ENCODE measurements at regions not wholly inside any gene's neighbourhood (a gene's known extent, or its start where the extent isn't known, plus 50 kb on each side); places are given as distances from the start of the nearest gene placed in this dataset.
A peak's percentile ranks its signal among the peaks of the same experiment; 100 is the strongest.

DNA sequence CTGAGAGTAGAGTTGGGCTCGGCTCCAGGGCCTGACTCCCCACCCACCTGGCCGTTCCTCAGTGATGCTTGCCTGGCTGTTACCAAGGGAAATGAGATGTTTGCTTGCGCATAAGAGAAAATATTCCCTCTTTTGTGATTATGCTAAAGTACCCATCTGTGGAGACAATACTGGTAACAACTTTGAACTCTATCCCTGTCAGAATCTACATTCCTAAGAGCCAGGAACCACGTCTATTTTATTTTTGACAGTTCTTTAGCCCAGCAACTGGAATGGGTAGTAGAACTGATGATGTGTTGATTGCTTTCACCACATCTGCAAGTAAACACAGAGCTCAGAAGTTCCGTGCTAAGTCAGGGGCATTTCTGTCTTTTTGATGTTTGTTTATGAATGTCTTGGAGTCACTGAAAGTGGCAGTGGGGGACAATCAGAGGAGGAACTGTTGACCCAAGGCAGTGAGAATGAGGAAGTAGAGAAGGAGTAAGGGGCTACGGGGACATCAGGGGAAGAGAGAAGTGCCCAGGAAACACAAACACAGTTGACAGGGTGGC lies 348.3 kb upstream of the SOX11 start:
- no peak for TF ChIP-seq CTCF (IDR thresholded peaks at IDR 0.05)
- no peak for TF ChIP-seq ZFX (IDR thresholded peaks at IDR 0.05; ENCODE audit: borderline replicate concordance)
- H3K27ac ChIP-seq: no peak overlapping the region

GRCh38 chr2:5352286-5352685 lies 339.9 kb upstream of the SOX11 start:
- no peak for TF ChIP-seq ZFX (IDR thresholded peaks at IDR 0.05; ENCODE audit: borderline replicate concordance)
- no peak for TF ChIP-seq CTCF (IDR thresholded peaks at IDR 0.05)
- H3K27ac ChIP-seq: no peak overlapping the region

GRCh38 chr2:5353565-5353964 lies 338.6 kb upstream of the SOX11 start:
- TF ChIP-seq CTCF (IDR thresholded peaks at IDR 0.05): no peak
- TF ChIP-seq ZFX (IDR thresholded peaks at IDR 0.05; ENCODE audit: borderline replicate concordance): no peak
- H3K27ac ChIP-seq: no peak overlapping the region

DNA sequence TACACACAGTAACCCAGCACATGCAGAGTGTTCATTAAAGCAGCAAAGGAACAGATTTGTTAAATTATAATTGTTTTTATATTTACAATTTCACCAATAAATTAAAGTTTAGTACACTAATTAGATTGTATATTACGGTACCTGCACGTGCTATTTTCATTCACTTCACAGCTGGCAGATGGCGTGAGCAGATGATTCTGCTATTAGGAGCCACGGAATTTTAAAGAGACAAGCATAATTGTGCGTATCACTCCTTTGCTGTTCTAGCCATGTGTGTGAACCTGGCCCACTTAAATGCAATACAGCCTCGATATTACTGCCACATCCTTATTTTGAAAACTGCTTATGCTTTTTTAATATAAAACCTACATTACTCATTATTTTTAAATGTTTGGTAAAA lies 332.8 kb upstream of the SOX11 start:
- no peak overlapping the region for H3K27ac ChIP-seq
- TF ChIP-seq CTCF (IDR thresholded peaks at IDR 0.05): no peak
- TF ChIP-seq ZFX (IDR thresholded peaks at IDR 0.05; ENCODE audit: borderline replicate concordance): no peak

- TF ChIP-seq ZFX (IDR thresholded peaks at IDR 0.05; ENCODE audit: borderline replicate concordance): no peak
- no peak for TF ChIP-seq CTCF (IDR thresholded peaks at IDR 0.05)
- no peak overlapping the region for H3K27ac ChIP-seq
These were observed 332.1 kb upstream of the SOX11 start for GRCh38 chr2:5360081-5360480.

DNA sequence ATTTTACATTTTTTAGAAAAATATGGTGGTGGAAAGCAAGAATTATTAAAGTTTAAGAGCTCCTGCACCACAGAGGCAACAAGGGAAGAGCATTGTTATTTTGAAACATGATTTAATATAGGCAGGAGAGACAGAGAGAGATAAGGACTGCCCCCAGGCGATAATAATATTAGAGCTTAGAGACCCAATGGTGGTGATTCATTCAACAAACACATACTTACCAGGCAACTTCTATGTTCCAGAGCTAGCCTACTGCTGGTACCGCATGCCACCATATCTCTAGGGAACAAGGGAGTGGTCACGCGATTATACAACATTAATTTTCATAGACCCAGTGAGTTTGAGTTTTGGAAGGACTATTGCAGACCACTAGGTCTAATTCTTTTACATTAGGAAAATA lies 327.8 kb upstream of the SOX11 start:
- TF ChIP-seq ZFX (IDR thresholded peaks at IDR 0.05; ENCODE audit: borderline replicate concordance) (no peak), CTCF (IDR thresholded peaks at IDR 0.05) (no peak)
- no peak overlapping the region for H3K27ac ChIP-seq

DNA sequence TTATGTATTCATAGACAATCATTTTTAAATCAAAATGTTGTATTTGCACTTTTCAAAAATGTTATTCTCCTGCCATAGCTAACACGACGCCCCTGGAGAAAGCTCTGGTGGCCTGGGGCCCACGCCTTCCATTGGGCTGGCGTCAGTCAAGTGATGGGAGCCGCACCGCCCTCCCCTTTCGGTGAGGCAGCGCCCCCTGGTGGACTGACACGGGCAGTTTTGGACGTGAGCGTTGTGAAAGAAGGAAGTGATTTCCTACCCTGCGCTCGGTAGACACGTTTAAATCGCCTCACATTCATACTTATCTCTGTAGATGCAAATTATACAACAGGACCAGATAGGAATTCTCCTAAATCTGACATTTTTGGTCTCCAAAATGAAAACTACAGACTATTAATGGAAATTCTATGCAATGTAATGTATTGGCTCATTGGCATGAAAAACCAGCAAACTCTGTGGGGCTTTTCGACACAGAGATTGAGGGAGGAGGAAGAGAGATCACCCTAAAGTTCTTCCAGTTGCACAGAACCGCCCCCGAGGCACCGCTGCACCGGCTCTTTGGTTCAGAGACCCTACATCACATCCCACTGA lies 326.2 kb upstream of the SOX11 start:
- no peak overlapping the region for H3K27ac ChIP-seq
- TF ChIP-seq CTCF (IDR thresholded peaks at IDR 0.05) (peak; percentile 93), ZFX (IDR thresholded peaks at IDR 0.05; ENCODE audit: borderline replicate concordance) (no peak)
